ENCODE measurements at regions not wholly inside any gene's neighbourhood (a gene's known extent, or its start where the extent isn't known, plus 50 kb on each side); places are given as distances from the start of the nearest gene placed in this dataset.
"Not testable (repeated sequence)": the region's sequence is repeated elsewhere in the genome, so short reads cannot be mapped to it uniquely, and the experiment has no call there.

GRCh38 chr12:34233618-34234017 lies 211.3 kb downstream of the ALG10 start:
- intact Hi-C loops (cut with DNase I): no loop called here
- H3K4me1 ChIP-seq: no peaks in the 10 kb centered on the region
- no peak for DNase-seq
- H3K9me3 ChIP-seq: no peaks in the 10 kb centered on the region
- no peaks in the 10 kb centered on the region for H3K27me3 ChIP-seq
- H3K4me3 ChIP-seq: no peak overlapping the region
- TF ChIP-seq CTCF (IDR thresholded peaks at IDR 0.05): no peak
- no peak overlapping the region for H3K27ac ChIP-seq
- H3K36me3 ChIP-seq: no peaks in the 10 kb centered on the region
- H3K9ac ChIP-seq (ENCODE audit: low read depth in 2 of 2, low read length in 2 of 2): no peak overlapping the region

GRCh38 chr12:34236073-34236472 lies 213.8 kb downstream of the ALG10 start:
- no peak for DNase-seq
- H3K4me1 ChIP-seq: no peaks in the 10 kb centered on the region
- H3K4me3 ChIP-seq: no peak overlapping the region
- H3K27ac ChIP-seq: no peak overlapping the region
- TF ChIP-seq CTCF (IDR thresholded peaks at IDR 0.05): no peak
- intact Hi-C loops (cut with DNase I): no loop called here
- H3K9ac ChIP-seq (ENCODE audit: low read depth in 2 of 2, low read length in 2 of 2): no peak overlapping the region
- no peaks in the 10 kb centered on the region for H3K27me3 ChIP-seq
- H3K9me3 ChIP-seq: no peaks in the 10 kb centered on the region
- no peaks in the 10 kb centered on the region for H3K36me3 ChIP-seq

GRCh38 chr12:34244608-34245007 lies 222.3 kb downstream of the ALG10 start:
- intact Hi-C loops (cut with DNase I): no loop called here
- no peak overlapping the region for H3K4me3 ChIP-seq
- H3K4me1 ChIP-seq: no peaks in the 10 kb centered on the region
- no peak overlapping the region for H3K9ac ChIP-seq (ENCODE audit: low read depth in 2 of 2, low read length in 2 of 2)
- no peak for TF ChIP-seq CTCF (IDR thresholded peaks at IDR 0.05)
- no peak for DNase-seq
- H3K27me3 ChIP-seq: no peaks in the 10 kb centered on the region
- no peaks in the 10 kb centered on the region for H3K9me3 ChIP-seq
- no peaks in the 10 kb centered on the region for H3K36me3 ChIP-seq
- H3K27ac ChIP-seq: no peak overlapping the region

DNA sequence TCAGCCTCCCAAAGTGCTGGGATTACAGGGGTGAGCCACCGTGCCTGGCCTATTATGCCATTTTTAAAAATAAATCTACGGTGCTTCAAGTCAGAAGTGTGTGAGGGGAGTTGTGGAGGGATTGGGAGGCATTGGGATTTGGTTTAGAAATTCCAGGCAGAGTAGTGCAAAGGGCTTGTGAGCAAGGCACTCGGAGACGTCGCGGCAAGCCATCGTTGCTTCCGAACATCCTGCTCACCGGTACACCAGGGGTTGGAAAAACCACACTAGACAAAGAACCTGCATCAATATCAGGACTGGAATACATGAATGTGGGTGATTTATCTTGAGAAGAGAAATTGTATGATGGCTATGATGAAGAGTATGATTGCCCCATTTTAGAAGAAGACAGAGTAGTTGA lies 227.0 kb downstream of the ALG10 start:
- H3K4me1 ChIP-seq: no peaks in the 10 kb centered on the region
- H3K27ac ChIP-seq: no peak overlapping the region
- H3K9me3 ChIP-seq: no peaks in the 10 kb centered on the region
- no peak for TF ChIP-seq CTCF (IDR thresholded peaks at IDR 0.05)
- no peaks in the 10 kb centered on the region for H3K36me3 ChIP-seq
- no peak overlapping the region for H3K9ac ChIP-seq (ENCODE audit: low read depth in 2 of 2, low read length in 2 of 2)
- no peak for DNase-seq
- intact Hi-C loops (cut with DNase I): no loop called here
- no peaks in the 10 kb centered on the region for H3K27me3 ChIP-seq
- H3K4me3 ChIP-seq: no peak overlapping the region

DNA sequence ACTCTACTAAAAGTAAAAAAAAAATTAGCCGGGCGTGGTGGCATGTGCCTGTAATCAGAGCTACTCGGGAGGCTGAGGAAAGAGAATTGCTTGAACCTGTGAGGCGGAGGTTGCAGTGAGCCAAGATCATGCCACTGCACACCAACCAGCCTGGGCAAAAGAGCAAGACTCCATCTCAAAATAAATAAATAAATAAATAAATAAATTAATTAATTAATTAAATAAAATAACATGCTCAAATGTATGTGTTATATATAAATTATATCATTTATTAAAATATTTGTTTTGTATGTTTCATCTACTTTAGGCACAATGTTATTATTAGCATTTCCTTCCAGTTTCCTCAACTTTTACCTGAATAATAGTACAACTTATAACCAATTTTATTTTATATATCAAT lies 229.6 kb downstream of the ALG10 start:
- H3K9ac ChIP-seq (ENCODE audit: low read depth in 2 of 2, low read length in 2 of 2); H3K27ac ChIP-seq; H3K4me3 ChIP-seq; intact Hi-C loops (cut with DNase I); H3K27me3 ChIP-seq; DNase-seq; H3K9me3 ChIP-seq; H3K36me3 ChIP-seq; H3K4me1 ChIP-seq: not testable (repeated sequence)

DNA sequence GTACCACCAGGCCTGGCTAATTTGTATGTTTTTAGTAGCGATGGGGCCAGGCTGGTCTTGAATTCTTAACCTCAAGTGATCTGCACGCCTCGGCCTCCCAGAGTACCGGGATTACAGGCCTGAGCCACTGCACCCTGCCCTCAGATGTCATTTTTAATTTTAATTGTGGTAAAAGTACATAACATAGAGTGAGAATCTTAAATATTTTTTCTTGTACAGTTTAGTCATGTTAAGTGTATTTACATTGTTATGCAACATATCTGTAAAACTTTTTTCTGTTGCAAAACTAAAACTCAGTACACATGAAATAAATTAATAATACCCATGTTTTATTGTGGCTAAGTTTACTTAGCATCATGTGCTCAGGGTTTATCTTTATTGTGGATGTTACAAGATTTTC lies 231.4 kb downstream of the ALG10 start:
- H3K4me1 ChIP-seq: no peaks in the 10 kb centered on the region
- no peaks in the 10 kb centered on the region for H3K36me3 ChIP-seq
- TF ChIP-seq CTCF (IDR thresholded peaks at IDR 0.05): no peak
- no peak overlapping the region for H3K27ac ChIP-seq
- H3K27me3 ChIP-seq: no peaks in the 10 kb centered on the region
- no peak overlapping the region for H3K4me3 ChIP-seq
- H3K9ac ChIP-seq (ENCODE audit: low read depth in 2 of 2, low read length in 2 of 2): no peak overlapping the region
- intact Hi-C loops (cut with DNase I): no loop called here
- H3K9me3 ChIP-seq: no peaks in the 10 kb centered on the region
- no peak for DNase-seq
